CD4-positive, alpha-beta T cell treated with Interleukin-2 at 100 ng/mL for 4 hours (primary cell): ENCODE measurements at regions not wholly inside any gene's neighbourhood (a gene's known extent, or its start where the extent isn't known, plus 50 kb on each side); places are given as distances from the start of the nearest gene placed in this dataset.

Experiments used
- DNase-seq: peaks from one replicate; pipeline ENCODE4 v3.0.0-alpha.2; 2020; ENCODE audit warnings: low spot score

DNA sequence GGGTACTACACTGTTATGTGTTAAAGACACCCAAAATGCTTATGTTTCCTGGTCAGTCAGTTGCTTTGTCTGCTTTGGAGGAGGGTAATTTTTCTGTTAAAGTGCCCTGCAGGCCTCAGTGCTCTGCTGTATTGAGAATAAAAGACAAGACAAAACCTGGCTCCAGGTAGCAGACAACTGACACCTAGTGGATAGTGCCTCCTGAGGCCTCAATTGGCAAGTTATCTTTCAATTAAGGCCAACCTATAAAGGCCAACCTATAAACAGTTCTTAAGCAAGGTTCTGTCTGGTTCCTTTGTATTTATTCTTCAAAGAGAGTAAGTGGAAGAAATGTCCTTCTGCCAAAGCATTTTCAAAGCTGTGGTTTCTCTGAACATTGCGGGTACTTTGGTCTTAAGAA is 773.8 kb downstream of the MECOM start:
- no peak for DNase-seq

GRCh38 chr3:168888781-168889180 is 774.7 kb downstream of the MECOM start:
- DNase-seq: no peak

GRCh38 chr3:168885028-168885427 is 778.5 kb downstream of the MECOM start:
- no peak for DNase-seq

- DNase-seq: no peak
Observed at GRCh38 chr3:168884353-168884903, 779.1 kb downstream of the MECOM start.

GRCh38 chr3:168883145-168883544 is 780.4 kb downstream of the MECOM start:
- no peak for DNase-seq

DNA sequence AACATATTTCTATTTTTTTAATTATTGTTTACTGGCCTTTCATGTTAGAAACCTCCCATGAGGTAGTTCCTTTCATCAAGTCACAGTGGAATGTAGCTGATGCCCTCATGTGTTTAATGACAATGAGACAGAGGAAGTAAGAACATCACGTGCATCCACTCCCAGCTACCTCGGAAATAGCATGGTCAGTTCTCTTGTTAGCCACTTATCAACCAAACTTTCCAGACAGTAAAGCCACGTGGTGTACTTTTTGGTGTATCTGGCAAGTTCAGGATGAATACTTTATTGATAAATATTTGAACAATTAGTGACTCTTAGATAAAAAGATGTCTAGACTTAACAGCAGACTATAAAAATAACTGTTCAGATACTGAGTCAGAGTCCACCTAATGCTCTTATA is 781.7 kb downstream of the MECOM start:
- no peak for DNase-seq

GRCh38 chr3:168878655-168879054 is 782.9 kb upstream of the GOLIM4 start:
- DNase-seq: no peak

DNA sequence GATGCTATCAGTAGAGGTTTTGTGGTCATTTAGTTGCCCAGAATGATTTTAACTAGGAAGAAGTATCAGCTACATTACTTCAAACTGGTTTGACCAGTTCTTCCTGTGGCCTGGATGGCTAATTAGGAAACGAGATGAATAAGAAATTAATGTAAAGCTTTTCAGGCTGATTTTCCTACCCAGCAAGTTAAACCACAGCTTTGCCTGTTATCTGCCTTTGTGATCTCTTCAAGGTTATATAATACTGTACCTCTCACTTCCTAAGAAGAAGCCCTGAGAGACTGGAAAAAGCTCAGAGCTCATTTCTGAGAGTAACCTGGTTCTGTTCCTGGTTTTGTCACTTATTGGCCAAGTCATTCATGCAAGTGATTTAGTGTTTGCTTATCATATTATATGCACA is 782.2 kb upstream of the GOLIM4 start:
- DNase-seq: no peak

GRCh38 chr3:168876346-168877035 is 780.8 kb upstream of the GOLIM4 start:
- DNase-seq: no peak

GRCh38 chr3:168872826-168873225 is 777.1 kb upstream of the GOLIM4 start:
- DNase-seq: no peak

GRCh38 chr3:168870892-168871291 is 775.2 kb upstream of the GOLIM4 start:
- no peak for DNase-seq

DNA sequence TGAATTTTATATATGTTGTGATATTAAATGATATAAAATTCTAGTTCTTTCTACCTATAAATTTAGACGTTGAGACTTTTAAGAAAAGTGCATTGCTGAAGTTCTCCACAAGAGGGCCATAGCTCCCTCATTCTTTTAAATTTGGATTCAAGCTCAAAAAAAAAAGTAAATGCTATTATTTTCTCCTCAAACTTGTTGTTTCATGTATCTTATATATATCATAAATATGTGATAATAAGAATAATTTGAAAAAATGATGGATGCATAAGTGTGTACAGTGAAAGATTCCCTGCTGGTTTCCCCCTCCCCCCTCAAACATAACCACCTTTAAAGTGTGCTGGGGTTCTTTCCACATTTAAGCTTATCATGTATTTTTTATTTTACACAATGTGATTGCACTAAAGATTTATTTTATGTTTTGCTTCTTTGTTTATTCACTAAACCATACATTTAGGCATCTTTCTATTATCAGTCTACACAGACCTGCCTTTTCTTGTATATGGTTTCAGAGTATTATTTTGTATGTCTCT is 769.4 kb upstream of the GOLIM4 start:
- DNase-seq: no peak

- no peak for DNase-seq
Observed at GRCh38 chr3:168864107-168865021, 768.6 kb upstream of the GOLIM4 start.

GRCh38 chr3:168863561-168863960 is 767.8 kb upstream of the GOLIM4 start:
- DNase-seq: no peak

DNA sequence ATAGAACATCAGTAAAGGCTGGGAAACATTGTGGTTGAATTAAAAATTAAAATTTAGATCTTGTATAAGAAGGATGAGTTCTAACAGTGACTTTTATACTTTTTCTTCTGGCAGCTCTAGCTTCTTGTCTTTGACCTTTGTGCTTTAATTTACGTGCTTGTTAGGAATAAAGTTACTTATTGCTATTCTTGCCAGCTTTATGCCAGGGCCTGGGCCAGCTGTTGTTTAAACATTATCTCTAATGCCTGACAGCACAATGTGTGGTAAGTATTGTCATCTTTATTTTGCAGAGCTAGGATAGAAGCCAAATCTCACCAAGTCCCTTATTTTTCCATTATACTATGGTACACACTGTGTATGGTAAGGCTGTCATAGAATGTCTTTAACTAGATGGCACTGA is 766.7 kb upstream of the GOLIM4 start:
- no peak for DNase-seq

DNA sequence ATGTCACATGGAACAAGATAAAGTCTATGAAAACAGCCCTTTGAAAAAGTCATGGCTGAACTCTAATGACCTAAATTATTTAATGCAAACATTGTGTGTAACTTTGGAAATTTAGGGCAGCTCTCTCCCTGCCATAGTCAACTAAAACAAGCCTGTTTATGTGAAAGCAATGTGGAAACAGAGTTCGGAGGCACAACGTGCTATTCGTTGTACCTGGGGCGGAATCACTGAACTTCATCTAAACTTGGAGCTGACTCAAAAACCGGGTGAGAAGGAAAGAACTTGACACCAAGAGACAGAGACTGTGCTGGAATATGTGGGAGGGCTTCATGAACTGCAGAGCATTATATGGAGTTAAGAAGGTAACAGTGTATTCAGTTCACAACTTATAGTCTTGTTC is 764.9 kb upstream of the GOLIM4 start:
- no peak for DNase-seq

- no peak for DNase-seq
Observed at GRCh38 chr3:168860028-168860427, 764.3 kb upstream of the GOLIM4 start.

DNA sequence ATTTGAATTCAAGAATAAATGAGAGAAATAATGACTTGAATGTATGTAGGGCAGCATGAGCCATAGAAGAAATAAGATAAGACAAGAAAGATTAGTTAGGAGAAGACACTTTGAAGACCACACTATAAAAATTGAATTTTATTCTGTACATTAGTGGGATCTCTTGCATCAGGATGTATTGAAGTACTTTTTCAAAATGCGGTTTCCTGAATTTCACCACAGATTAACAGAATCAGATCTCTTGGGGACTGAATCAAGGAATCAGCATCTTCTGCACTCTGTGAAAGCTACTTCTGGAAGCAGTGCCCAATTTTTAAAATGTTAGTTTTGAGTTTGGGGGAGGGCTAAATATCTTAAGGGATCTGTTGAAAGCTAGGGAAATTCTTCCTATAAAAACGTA is 763.9 kb upstream of the GOLIM4 start:
- no peak for DNase-seq

- no peak for DNase-seq
Observed at GRCh38 chr3:168859143-168859542, 763.4 kb upstream of the GOLIM4 start.

DNA sequence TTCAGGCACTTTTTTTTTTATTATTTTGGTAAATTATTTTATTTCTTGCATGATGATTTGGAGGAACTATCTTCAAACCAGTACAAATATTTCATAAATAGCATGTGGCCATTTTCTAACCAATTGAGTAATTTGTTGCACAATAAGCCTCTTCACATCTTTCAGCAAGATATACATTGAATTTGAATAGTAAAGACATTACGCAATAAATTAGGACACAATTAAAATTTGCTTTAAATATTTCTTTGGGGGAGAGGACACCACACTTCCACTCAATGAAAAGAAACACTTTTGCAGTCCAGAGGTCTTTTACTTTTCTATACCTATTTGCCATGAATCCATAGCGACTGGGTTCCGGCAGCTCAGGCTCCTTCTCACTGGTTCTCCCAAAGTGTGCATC is 762.6 kb upstream of the GOLIM4 start:
- no peak for DNase-seq

GRCh38 chr3:168850109-168850508 is 754.4 kb upstream of the GOLIM4 start:
- DNase-seq: no peak

DNA sequence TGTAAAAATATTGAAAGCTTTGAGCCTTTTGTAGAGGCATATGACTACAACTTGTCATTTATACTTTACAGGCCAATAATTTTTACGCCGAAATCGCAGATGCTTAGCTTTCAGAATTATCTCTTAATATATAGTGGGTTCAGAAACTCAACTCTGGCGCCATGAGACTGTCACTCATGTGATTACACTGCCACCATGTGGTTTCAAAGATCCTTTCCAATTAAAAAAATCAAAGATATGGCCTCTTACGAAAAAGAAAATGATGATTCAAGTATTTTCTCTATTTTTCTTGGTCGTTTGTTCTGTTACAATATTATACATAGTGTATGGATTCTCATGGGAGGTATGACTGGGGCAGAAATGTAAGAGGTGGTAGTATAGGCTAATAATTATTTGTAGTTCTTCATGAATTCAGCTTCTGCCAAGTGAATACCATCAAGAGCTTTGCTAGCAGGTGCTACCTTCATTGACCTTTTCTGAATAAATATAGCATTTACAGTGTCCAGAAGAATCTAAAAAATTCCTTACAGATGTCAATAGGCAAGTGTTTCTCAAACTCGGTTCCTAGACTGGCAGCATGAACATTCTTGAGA is 751.7 kb upstream of the GOLIM4 start:
- no peak for DNase-seq
